Activated gamma-delta T cell treated with anti-CD3 and anti-CD28 coated beads, Interleukin-2, amount 50 U/mL, for 16 hours (primary cell): ENCODE measurements at regions not wholly inside any gene's neighbourhood (a gene's known extent, or its start where the extent isn't known, plus 50 kb on each side); places are given as distances from the start of the nearest gene placed in this dataset.
"Not testable (repeated sequence)": the region's sequence is repeated elsewhere in the genome, so short reads cannot be mapped to it uniquely, and the experiment has no call there.

Experiments
- DNase-seq: peaks from one replicate; pipeline ENCODE4 v3.0.0-alpha.2; 2020; ENCODE audit warnings: low read depth

- DNase-seq = no peak
Measured at GRCh38 chr6:37580176-37580955, 80.7 kb upstream of the CCDC167 start.

- DNase-seq = no peak
Measured at GRCh38 chr6:37579444-37580067, 79.9 kb upstream of the CCDC167 start.

DNA sequence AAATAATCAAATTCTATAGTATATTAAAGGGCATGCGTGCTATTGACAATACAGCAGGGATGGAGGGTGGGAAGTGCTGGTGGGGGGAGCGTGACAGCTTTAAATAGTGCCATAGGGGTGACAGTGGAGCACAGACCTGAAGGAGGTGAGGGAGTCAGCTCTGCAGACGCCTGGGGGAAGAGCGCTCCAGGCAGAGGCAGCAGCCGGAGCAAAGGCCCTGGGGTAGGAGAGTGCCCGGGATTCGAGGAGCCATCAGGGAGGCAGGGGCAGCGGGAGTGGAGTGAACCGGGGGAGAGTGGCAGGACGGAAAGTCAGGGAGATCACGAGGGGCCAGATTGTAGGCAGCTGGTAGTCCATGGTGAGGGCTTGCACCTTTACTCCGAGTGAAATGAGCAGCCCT is 78.4 kb upstream of the CCDC167 start:
- no peak for DNase-seq

GRCh38 chr6:37576336-37576737 is 76.6 kb upstream of the CCDC167 start:
- no peak for DNase-seq

- no peak for DNase-seq
Measured at GRCh38 chr6:37575221-37575620, 75.5 kb upstream of the CCDC167 start.

GRCh38 chr6:37572334-37572733 is 72.6 kb upstream of the CCDC167 start:
- DNase-seq = no peak

GRCh38 chr6:37570482-37571133 is 70.9 kb upstream of the CCDC167 start:
- no peak for DNase-seq

- DNase-seq = no peak
Measured at GRCh38 chr6:37569743-37570481, 70.2 kb upstream of the CCDC167 start.

DNA sequence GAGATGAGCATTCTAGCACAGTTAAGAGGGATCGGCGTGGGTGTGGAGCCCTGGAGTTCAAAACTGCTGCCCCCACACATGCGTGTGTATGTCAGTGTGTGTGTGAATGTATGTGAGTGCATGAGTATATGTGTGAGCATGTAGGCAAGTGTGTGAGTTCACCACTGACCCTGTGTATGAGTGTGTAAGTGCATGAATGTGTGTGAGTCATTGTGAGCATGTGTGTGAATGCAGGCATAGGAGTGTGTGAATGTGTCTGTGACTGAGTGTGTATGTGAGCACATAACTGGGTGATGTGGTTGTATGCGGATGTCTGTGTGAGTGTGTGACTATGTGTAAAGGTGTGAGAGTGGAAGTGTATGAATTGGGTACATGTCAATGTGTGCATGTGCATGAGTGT is 69.6 kb upstream of the CCDC167 start:
- no peak for DNase-seq

GRCh38 chr6:37566950-37567349 is 67.3 kb upstream of the CCDC167 start:
- DNase-seq = no peak

GRCh38 chr6:37566111-37566949 is 66.6 kb upstream of the CCDC167 start:
- DNase-seq = peak; percentile 55

DNA sequence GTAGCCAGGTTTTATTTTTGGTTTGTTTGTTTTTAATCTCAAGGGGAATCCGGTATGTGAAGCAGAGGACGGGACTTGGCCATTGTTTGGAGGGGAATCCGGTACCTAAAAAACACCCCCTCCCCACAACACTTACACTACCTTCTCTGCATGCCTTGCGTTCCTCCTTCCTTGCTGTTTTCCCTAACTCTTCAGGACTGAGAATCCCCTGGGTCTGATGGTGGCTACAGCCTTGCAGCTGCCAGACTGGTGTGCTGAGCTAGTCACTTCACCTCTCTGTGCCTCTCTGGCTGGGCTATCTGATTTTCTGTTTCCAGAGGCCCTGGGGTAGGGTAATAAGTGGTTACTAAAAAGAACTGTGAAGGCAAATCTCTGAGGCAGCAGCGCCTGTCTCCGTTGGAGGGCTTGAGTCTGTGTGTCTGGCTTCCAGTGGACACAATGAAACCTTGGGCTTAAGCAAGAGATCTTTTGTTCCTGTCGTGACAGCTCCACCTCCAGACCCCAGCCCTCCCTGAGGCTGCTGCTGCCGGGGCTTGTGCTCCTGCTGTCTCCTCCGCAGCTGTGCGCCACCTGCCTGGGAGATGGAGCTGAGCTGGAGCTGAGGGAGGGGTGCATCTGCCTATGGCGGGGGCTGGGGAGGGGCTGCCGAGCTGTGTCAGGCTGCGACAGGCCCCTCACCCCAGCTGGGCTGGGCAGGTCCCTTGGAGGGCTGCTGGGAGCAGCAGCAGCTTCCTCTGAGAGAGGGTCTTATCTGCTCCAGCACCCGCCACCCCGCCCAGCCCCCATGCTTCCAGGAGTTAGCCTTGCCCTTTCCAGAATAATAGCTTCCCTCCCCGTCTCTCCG is 65.8 kb upstream of the CCDC167 start:
- DNase-seq = no peak

- DNase-seq = not testable (repeated sequence)
Measured at GRCh38 chr6:37562926-37563288, 63.2 kb upstream of the CCDC167 start.

DNA sequence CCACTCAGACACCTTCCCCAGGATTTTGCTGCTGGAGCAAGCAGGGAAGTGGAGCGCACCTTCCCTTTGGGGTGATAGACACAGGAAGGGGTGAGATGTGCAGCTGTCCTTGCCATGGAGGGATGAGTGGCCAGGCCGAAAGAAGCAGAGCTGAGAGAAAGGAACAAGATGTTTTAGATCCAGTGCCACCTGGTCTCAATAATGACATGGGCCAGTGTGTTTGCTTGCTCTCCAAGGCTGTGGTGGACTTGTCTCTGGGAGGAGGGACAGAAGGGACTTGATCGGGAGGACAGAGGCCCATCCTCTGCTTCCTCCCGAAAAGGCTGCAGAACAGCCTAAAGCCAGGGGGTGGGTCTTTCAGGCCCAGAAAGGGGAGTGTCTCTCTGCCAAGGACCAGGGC is 61.7 kb upstream of the CCDC167 start:
- DNase-seq = no peak

DNA sequence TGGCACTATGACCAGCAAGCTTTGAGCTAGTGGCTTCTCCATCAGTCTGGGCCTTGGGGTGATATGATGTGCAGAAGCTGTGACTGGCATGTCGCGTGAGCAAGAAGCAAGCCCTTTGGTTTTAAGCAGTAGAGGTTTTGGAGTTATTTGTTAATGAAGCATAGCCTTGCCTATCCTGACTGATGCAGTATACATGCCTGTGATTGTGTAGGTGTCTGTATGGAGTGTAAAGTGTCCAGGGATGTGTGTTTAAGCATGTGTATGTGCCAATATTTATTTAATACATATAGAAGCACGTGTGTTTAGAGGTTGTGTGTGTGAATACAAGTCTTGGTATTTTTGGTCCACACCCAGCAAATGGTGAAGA is 61.0 kb upstream of the CCDC167 start:
- no peak for DNase-seq

GRCh38 chr6:37559501-37559900 is 59.8 kb upstream of the CCDC167 start:
- no peak for DNase-seq

DNA sequence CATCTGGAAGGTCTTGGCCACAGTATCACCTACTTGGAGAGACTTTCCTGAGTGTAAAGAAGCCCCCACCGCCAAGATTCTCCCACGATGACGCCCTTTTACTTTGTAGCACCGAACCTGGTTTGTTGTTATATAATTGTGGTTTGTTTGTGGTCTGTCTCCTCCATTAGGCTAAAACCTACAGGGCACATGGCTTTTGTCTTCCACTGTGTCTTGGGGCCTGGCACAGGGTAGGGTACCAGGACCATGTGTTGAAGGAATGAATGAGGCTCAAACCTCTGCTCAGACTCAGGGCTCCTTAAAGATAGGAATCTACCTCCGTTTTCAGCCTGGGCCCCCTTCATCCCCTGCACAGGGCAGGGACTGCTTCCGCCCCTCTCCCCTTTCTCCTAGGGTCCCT is 59.4 kb upstream of the CCDC167 start:
- DNase-seq = no peak

GRCh38 chr6:37558646-37559045 is 59.0 kb upstream of the CCDC167 start:
- no peak for DNase-seq

DNA sequence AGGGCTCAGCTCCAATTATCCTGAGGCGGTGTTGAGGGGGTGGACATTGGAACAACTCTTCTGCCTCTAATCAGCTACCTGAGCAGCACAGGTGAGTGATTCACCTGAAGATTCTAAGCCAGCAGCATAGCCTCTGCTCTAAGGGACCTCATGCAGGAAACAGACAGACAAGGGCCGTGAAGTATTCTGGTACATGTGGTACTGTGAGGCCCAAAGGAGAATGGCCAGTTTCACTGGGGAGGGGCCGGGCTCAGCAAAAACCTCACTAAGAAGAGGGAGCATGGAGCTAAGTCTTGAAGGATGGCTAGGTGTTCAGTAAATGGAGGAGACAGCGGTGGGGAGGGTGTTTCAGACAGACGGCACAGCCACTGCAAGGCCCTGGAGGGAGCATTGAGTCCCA is 58.5 kb upstream of the CCDC167 start:
- DNase-seq = no peak

DNA sequence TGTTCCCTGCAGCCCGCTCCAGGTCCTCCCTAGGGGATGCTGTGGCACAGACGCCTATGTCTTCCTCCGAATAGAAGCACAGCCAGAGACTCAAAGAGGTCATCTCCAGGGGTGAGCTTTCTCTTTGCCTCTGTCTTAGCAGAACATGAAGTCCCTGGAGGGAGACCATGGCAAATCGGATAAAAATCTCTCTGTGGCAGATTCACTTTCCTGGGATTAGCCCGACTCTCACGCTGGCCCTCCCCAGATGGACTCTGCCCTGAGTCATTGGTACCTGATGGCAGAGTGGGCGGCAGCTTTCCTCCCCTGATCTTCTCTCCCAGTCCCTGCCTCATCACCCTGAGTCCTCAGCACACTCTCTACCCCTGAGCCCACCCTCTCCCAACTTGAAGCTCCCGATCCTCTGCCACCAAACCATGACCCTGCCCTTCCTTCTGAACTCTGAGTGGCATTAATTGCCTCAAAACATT is 58.0 kb upstream of the CCDC167 start:
- no peak for DNase-seq
